HepG2 (cell line): ENCODE measurements at regions not wholly inside any gene's neighbourhood (a gene's known extent, or its start where the extent isn't known, plus 50 kb on each side); places are given as distances from the start of the nearest gene placed in this dataset.

Source experiments
- ATAC-seq: fragments of 200-7000 bp; cut with Tn5 transposase; 3 replicates; pipeline ENCODE4 v1.9.1; 2020; ENCODE audit warnings: mild to moderate bottlenecking, moderate library complexity
- BruUV-seq: library from RNA; stranded (reverse); fragments of 400-500 nt; replicated peaks from 2 replicates; lab custom pipeline; 2021; lab: Mats Ljungman, UMichigan
- CTCF ChIA-PET: fragments of 300-600 bp; formaldehyde crosslinking; extraction: SDS; loops from one replicate; lab custom pipeline; 2021; ENCODE audit warnings: low total read pairs, inconsistent platforms, low intra/inter-chr PET ratio; lab: Yijun Ruan, JAX
- POLR2A ChIA-PET: fragments of 350-600 bp; sonication (Branson Sonifier 250); formaldehyde crosslinking; loops from one replicate; lab custom pipeline; 2020; ENCODE audit warnings: antibody characterized with exemption, inconsistent platforms; lab: Yijun Ruan, JAX
- DNase-seq: peaks from one replicate; pipeline ENCODE4 v3.0.0-alpha.2; 2015; ENCODE audit warnings: low spot score
- FAIRE-seq: peaks from 3 replicates; lab custom pipeline; 2011; peaks lifted over from hg19 to GRCh38; lab: Jason Lieb, UNC
- H2AFZ ChIP-seq: one replicate; pipeline ENCODE4 v1.6.1; 2011; ENCODE audit warnings: low read length, inconsistent platforms
- H3K27ac ChIP-seq: fragments of 300-600 bp; 3 replicates; pipeline ENCODE4 v1.8.0; 2011; ENCODE audit warnings: mixed run types, mild to moderate bottlenecking, mixed read lengths, low read length, inconsistent platforms; ENCODE audit not compliant: insufficient read depth; ENCODE audit errors: extremely low read length
- H3K27me3 ChIP-seq, 2 experiments: fragments of 200-600 bp in 1 of 2; 2 replicates in 1 of 2; 3 replicates in 1 of 2; pipeline versions ENCODE4 v1.6.0 to v1.8.0; 2011; ENCODE audit warnings: low read length in 2 of 2, mild to moderate bottlenecking in 2 of 2, moderate library complexity in 2 of 2, inconsistent platforms in 1 of 2; ENCODE audit not compliant: insufficient read depth in 2 of 2, control insufficient read depth in 1 of 2
- H3K36me3 ChIP-seq, 2 experiments: fragments of 200-600 bp in 1 of 2; replicated peaks in 1 of 2; 2 replicates in 1 of 2; 3 replicates in 1 of 2; pipeline versions ENCODE4 v1.5.1 to v1.8.0; 2011; ENCODE audit warnings: low read length in 2 of 2, inconsistent platforms in 1 of 2; ENCODE audit not compliant: insufficient read depth in 2 of 2, control insufficient read depth in 1 of 2
- H3K4me1 ChIP-seq: 2 replicates; pipeline ENCODE4 v1.5.1; 2012; ENCODE audit warnings: low read length, inconsistent platforms; ENCODE audit not compliant: insufficient read depth
- H3K4me2 ChIP-seq: 2 replicates; pipeline ENCODE4 v1.6.0; 2011; ENCODE audit warnings: low read depth, low read length, inconsistent platforms
- H3K4me3 ChIP-seq, 3 experiments: fragments of 200-600 bp in 1 of 3; sonication (generic), shearing (Covaris generic) in 1 of 3; replicated peaks in 1 of 3; 2 replicates each; pipeline ENCODE4 v1.5.1; 2011 to 2016; ENCODE audit warnings: low read length in 3 of 3, inconsistent platforms in 2 of 3, low read depth in 2 of 3, mild to moderate bottlenecking in 2 of 3, control low read depth in 1 of 3, mixed read lengths in 1 of 3; ENCODE audit not compliant: insufficient read depth in 1 of 3
- H3K79me2 ChIP-seq: one replicate; pipeline ENCODE4 v1.6.1; 2011; ENCODE audit warnings: low read length, inconsistent platforms; ENCODE audit not compliant: insufficient read depth
- H3K9ac ChIP-seq: 2 replicates; pipeline ENCODE4 v1.6.0; 2011; ENCODE audit warnings: mild to moderate bottlenecking, low read depth, low read length, inconsistent platforms; ENCODE audit not compliant: insufficient read depth
- H3K9me3 ChIP-seq: 2 replicates; pipeline ENCODE4 v1.5.1; 2012; ENCODE audit warnings: mild to moderate bottlenecking, low read length
- H4K20me1 ChIP-seq: 2 replicates; pipeline ENCODE4 v1.6.0; 2011; ENCODE audit warnings: inconsistent platforms, mild to moderate bottlenecking, low read length, moderate library complexity; ENCODE audit not compliant: insufficient read depth
- GABPA ChIP-seq, 2 experiments: IDR thresholded peaks; 2 replicates each; pipeline ENCODE4 v1.6.1; 2011 to 2016; ENCODE audit warnings: low read depth in 2 of 2, low read length in 1 of 2, missing biosample characterization in 1 of 2, missing genetic modification characterization in 1 of 2
- GTF2F1 ChIP-seq: fragments of 150-350 bp; IDR thresholded peaks from 2 replicates; pipeline ENCODE4 v1.6.1; 2014; ENCODE audit warnings: low read length
- MAFF ChIP-seq: IDR thresholded peaks from 2 replicates; pipeline ENCODE4 v1.6.1; 2011; ENCODE audit warnings: low read depth, low read length, improper control_type of control experiment
- MAFK ChIP-seq, 2 experiments: IDR thresholded peaks in 1 of 2; conservative IDR thresholded peaks in 1 of 2; 2 replicates each; pipeline ENCODE4 v1.6.1; 2011; ENCODE audit warnings: improper control_type of control experiment in 2 of 2, low read length in 2 of 2
- NFYC ChIP-seq: IDR thresholded peaks from 2 replicates; pipeline ENCODE4 v1.6.1; 2016; ENCODE audit warnings: missing genetic modification reagents, missing compliant biosample characterization
- ONECUT2 ChIP-seq: sonication (generic); formaldehyde crosslinking; IDR thresholded peaks from 2 replicates; pipeline ENCODE4 v1.4.0; 2020; ENCODE audit warnings: missing genetic modification reagents
- SKI ChIP-seq: fragments of 450-650 bp; IDR thresholded peaks from one replicate; pipeline ENCODE4 v1.6.1; 2018; ENCODE audit warnings: mild to moderate bottlenecking; ENCODE audit not compliant: partially characterized antibody
- WGBS: methylation state at CpG from one replicate; pipeline ENCODE4 v1.1.6; 2017; ENCODE audit warnings: low lambda C conversion rate; 5-methylcytosine and 5-hydroxymethylcytosine counted together
- in situ Hi-C: cut with HindIII; loops from 2 replicates; pipeline ENCODE4 v1.10.0; 2017; ENCODE audit warnings: low pct_unique_long_range_greater_than_20kb; ENCODE audit not compliant: extremely low pct_ligation_motif_present
- intact Hi-C: fragments of 100-400 bp; cut with micrococcal nuclease; formaldehyde crosslinking; loops from one replicate; pipeline ENCODE4 v1.10.0; 2022; ENCODE audit not compliant: unreplicated experiment
- TF ChIP-seq, protein P1 (sequence below): IDR thresholded peaks from 2 replicates; pipeline ENCODE4 v1.6.1; 2018; ENCODE audit warnings: missing genetic modification reagents, mild to moderate bottlenecking, missing compliant biosample characterization

- no peak overlapping the region for H3K4me2 ChIP-seq
- no peak overlapping the region for H3K9ac ChIP-seq
- in situ Hi-C loops (no loop called here), intact Hi-C loops (no loop called here)
- H4K20me1 ChIP-seq = no peaks in the 10 kb centered on the region
- no peak overlapping the region for H2AFZ ChIP-seq
- H3K79me2 ChIP-seq = no peaks in the 10 kb centered on the region
- H3K36me3 ChIP-seq = no peaks in the 10 kb centered on the region
- no peak overlapping the region for H3K27ac ChIP-seq
- DNase-seq = no peak
- 14% methylated on average over 3 of the region's 3 CpGs for WGBS
- H3K4me3 ChIP-seq = no peak overlapping the region
- no peaks in the 10 kb centered on the region for H3K27me3 ChIP-seq
- no TSS peak for BruUV-seq
- H3K9me3 ChIP-seq = no peaks in the 10 kb centered on the region
- no peak for TF ChIP-seq GTF2F1
- TF ChIP-seq SKI = no peak
- no peak for TF ChIP-seq NFYC (CRISPR knock-in tag)
- no peak for TF ChIP-seq GABPA (IDR thresholded peaks at IDR 0.05; ENCODE audit: low read depth, low read length)
- no peak for TF ChIP-seq GABPA (CRISPR knock-in tag; IDR thresholded peaks at IDR 0.05; ENCODE audit: low read depth)
- no peak for TF ChIP-seq ONECUT2 (CRISPR knock-in tag)
- CTCF ChIA-PET = no interaction called here
- no peak for ATAC-seq
- no peaks in the 10 kb centered on the region for H3K4me1 ChIP-seq
- FAIRE-seq = no peak
- POLR2A ChIA-PET = no interaction called here
These were observed 235.0 kb upstream of the DCN start for GRCh38 chr12:91417650-91418049.

DNA sequence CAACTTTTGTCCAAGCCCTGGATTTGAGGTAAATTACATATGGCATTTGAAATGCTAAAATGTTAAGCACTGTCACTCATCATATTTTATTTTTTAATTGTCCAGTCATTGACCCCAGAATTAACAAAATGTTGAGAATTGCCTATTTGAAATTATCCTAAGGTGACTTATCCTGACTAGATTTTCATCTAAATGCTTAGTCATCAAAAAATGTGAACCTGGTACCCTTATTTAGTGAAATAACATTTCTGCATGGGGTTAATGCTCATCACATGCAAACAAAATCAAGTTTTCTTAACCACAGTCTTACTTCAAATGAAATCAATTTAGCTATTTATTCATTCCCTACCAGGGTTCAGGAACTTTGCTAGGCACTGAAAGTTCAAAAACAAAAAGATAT lies 232.0 kb upstream of the DCN start:
- H3K9ac ChIP-seq = no peak overlapping the region
- TF ChIP-seq, protein P1, sequence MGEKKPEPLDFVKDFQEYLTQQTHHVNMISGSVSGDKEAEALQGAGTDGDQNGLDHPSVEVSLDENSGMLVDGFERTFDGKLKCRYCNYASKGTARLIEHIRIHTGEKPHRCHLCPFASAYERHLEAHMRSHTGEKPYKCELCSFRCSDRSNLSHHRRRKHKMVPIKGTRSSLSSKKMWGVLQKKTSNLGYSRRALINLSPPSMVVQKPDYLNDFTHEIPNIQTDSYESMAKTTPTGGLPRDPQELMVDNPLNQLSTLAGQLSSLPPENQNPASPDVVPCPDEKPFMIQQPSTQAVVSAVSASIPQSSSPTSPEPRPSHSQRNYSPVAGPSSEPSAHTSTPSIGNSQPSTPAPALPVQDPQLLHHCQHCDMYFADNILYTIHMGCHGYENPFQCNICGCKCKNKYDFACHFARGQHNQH (CRISPR knock-in tag) = no peak
- peak; percentile 97 to 99 for TF ChIP-seq MAFK (conservative IDR thresholded peaks at IDR 0.05 in 1 of 2, IDR thresholded peaks at IDR 0.05 in 1 of 2; ENCODE audit: low read length in 2 of 2)
- peak; percentile 99 for TF ChIP-seq MAFF
- CTCF ChIA-PET = no interaction called here
- no peaks in the 10 kb centered on the region for H3K4me1 ChIP-seq
- no peak for ATAC-seq
- no TSS peak for BruUV-seq
- H3K4me2 ChIP-seq = no peak overlapping the region
- intact Hi-C loops = no loop called here
- POLR2A ChIA-PET = no interaction called here
- no peaks in the 10 kb centered on the region for H3K27me3 ChIP-seq
- no peak for DNase-seq
- in situ Hi-C loops = no loop called here
- no peaks in the 10 kb centered on the region for H3K79me2 ChIP-seq
- no peaks in the 10 kb centered on the region for H4K20me1 ChIP-seq
- no peak overlapping the region for H3K4me3 ChIP-seq
- H3K27ac ChIP-seq = no peak overlapping the region
- H3K36me3 ChIP-seq = no peaks in the 10 kb centered on the region
- H3K9me3 ChIP-seq = no peaks in the 10 kb centered on the region
- no peak for FAIRE-seq
- H2AFZ ChIP-seq = no peak overlapping the region
